Heart right ventricle (tissue), 16 donors: ENCODE measurements at regions not wholly inside any gene's neighbourhood (a gene's known extent, or its start where the extent isn't known, plus 50 kb on each side); places are given as distances from the start of the nearest gene placed in this dataset.

ENCODE experiments used
- ATAC-seq, 8 donors: fragments of 200-7000 bp; cut with Tn5 transposase; one replicate each; pipeline ENCODE4 v1.9.1; 2020; ENCODE audit warnings: mild to moderate bottlenecking in 8 of 8, moderate library complexity in 8 of 8, moderate number of reproducible peaks in 1 of 8
- DNase-seq, 2 donors: peaks; one replicate each; pipeline ENCODE4 v3.0.0-alpha.2; 2020
- H3K27ac ChIP-seq, 10 donors: fragments of 200-600 bp; sonication (generic) in 2 of 10; one replicate each; pipeline versions ENCODE4 v1.5.0 to v1.8.0; 2020 to 2022; ENCODE audit warnings: mild to moderate bottlenecking in 3 of 10
- H3K27me3 ChIP-seq, 7 donors: fragments of 200-600 bp; one replicate each; pipeline ENCODE4 v1.8.0; 2021 to 2022; ENCODE audit warnings: mild to moderate bottlenecking in 2 of 7
- H3K36me3 ChIP-seq, 9 donors: fragments of 200-600 bp; sonication (generic) in 1 of 9; one replicate each; pipeline versions ENCODE4 v1.5.0 to v1.8.0; 2020 to 2022; ENCODE audit warnings: mild to moderate bottlenecking in 2 of 9
- H3K4me1 ChIP-seq, 9 donors: fragments of 200-600 bp; sonication (generic) in 1 of 9; one replicate each; pipeline versions ENCODE4 v1.5.0 to v1.8.0; 2020 to 2022; ENCODE audit warnings: mild to moderate bottlenecking in 4 of 9
- H3K4me3 ChIP-seq, 10 donors: fragments of 200-600 bp; sonication (generic) in 2 of 10; one replicate each; pipeline versions ENCODE4 v1.5.0 to v1.8.0; 2020 to 2022; ENCODE audit warnings: mild to moderate bottlenecking in 7 of 10, moderate library complexity in 2 of 10
- H3K9me3 ChIP-seq, 11 donors: fragments of 200-600 bp in 10 of 11; sonication (generic) in 2 of 11; one replicate each; pipeline versions ENCODE4 v1.5.0 to v1.8.0; 2013 to 2022; ENCODE audit warnings: mild to moderate bottlenecking in 2 of 11, control low read depth in 1 of 11, moderate library complexity in 1 of 11
- CTCF ChIP-seq, 9 donors: fragments of 200-600 bp; sonication (generic) in 2 of 9; IDR thresholded peaks; one replicate each; pipeline versions ENCODE4 v1.5.0 to v1.8.0; 2021 to 2022; ENCODE audit warnings: antibody characterized with exemption in 9 of 9, mild to moderate bottlenecking in 5 of 9, moderate library complexity in 1 of 9
- WGBS, 2 donors: extraction: QIAGEN DNeasy Blood & Tissue Kit; methylation state at CpG; one replicate each; pipeline ENCODE4 v1.1.7; 2013; ENCODE audit warnings: inconsistent platforms in 1 of 2; 5-methylcytosine and 5-hydroxymethylcytosine counted together
- intact Hi-C, 10 donors: fragments of 100-400 bp; cut with DNase I; formaldehyde crosslinking; loops; one replicate each; pipeline versions ENCODE4 v1.11.1 to v1.14.2; 2022
- donor health status: Arrhythmogenic right ventricular cardiomyopathy.
- donor health status: ischemic (EF 13 %, LVEDD 7.1; RV severe dilation, severe dysfunction).
- donor health status: healthy with polysubstance abuse.
- donor health status: DM: no; HTN: yes; CAD: no.
- donor health status: DM: no; HTN: no; CAD: no.
- donor health status: ischemic (EF 25% LVEDD 6.9; RV normal size, moderate dysfunction).
- donor health status: ischemic (EF 25% LVEDD 5.7; RV mildly dilated, moderate dysfunction).
- donor health status: healthy.
- donor health status: DM: yes; HTN: yes; CAD: no.
- donor health status: Ischemic cardiomyopathy.
- donor health status: ischemic (EF 35%, LVEDD 5.7; RV mildly dilated, moderate dysfunction).
- donor health status: nonischemic (EF 11% LVEDD 7.7; RV severe dilation, severe dysfunction).
- donor health status: DM: yes; HTN: yes; CAD: no.
- donor health status: PGD.
- donor health status: ischemic (EF 29% LVEDD 5.4; RV normal size, mild dysfunction).
- donor health status: nonischemic (EF 23%, LVEDD 6.1; RV moderate dilation, normal function).

GRCh38 chr12:92582893-92583292 lies 119.9 kb upstream of the PLEKHG7 start:
- H3K9me3 ChIP-seq = peaks cover 0 to 13% (median 0%) of the 10 kb centered on the region in 11 donors
- no peak for TF ChIP-seq CTCF (IDR thresholded peaks at IDR 0.05)
- no peak for ATAC-seq
- no peak overlapping the region for H3K4me3 ChIP-seq
- H3K36me3 ChIP-seq = no peaks in the 10 kb centered on the region
- no peak for DNase-seq
- 70 to 74% methylated on average over 2 of the region's 2 CpGs for WGBS, 2 donors
- no peak overlapping the region for H3K27ac ChIP-seq
- intact Hi-C loops = loop anchor here in 1 of 10 donors (10.0 kb wide), 1 partner anchor 1018 kb away; no protein-coding TSS in a partner anchor
- H3K27me3 ChIP-seq = no peaks in the 10 kb centered on the region
- H3K4me1 ChIP-seq = no peaks in the 10 kb centered on the region

- DNase-seq = no peak
- H3K9me3 ChIP-seq = peaks cover 0 to 13% (median 0%) of the 10 kb centered on the region in 11 donors
- no peak overlapping the region for H3K27ac ChIP-seq
- H3K4me1 ChIP-seq = no peaks in the 10 kb centered on the region
- ATAC-seq = no peak
- 81 to 91% methylated on average over 4 of the region's 4 CpGs for WGBS, 2 donors
- H3K36me3 ChIP-seq = no peaks in the 10 kb centered on the region
- H3K4me3 ChIP-seq = no peak overlapping the region
- H3K27me3 ChIP-seq = no peaks in the 10 kb centered on the region
- intact Hi-C loops = loop anchor here in 1 of 10 donors (10.0 kb wide), 1 partner anchor 1018 kb away; no protein-coding TSS in a partner anchor
- TF ChIP-seq CTCF (IDR thresholded peaks at IDR 0.05) = no peak
Measured at GRCh38 chr12:92582475-92582874, 120.3 kb upstream of the PLEKHG7 start.

GRCh38 chr12:92581604-92582003 lies 121.2 kb upstream of the PLEKHG7 start:
- H3K4me3 ChIP-seq = no peak overlapping the region
- no peak for DNase-seq
- intact Hi-C loops = loop anchor here in 1 of 10 donors (10.0 kb wide), 1 partner anchor 1017 kb away; no protein-coding TSS in a partner anchor
- no peak for TF ChIP-seq CTCF (IDR thresholded peaks at IDR 0.05)
- H3K27me3 ChIP-seq = no peaks in the 10 kb centered on the region
- H3K36me3 ChIP-seq = no peaks in the 10 kb centered on the region
- WGBS, 2 donors = 68 to 79% methylated on average over 1 of the region's 1 CpG
- peaks cover 0 to 13% (median 0%) of the 10 kb centered on the region in 11 donors for H3K9me3 ChIP-seq
- no peaks in the 10 kb centered on the region for H3K4me1 ChIP-seq
- ATAC-seq = no peak
- no peak overlapping the region for H3K27ac ChIP-seq

- Histone ChIP-seq H3K36me3 (no peaks in the 10 kb centered on the region), H3K27me3 (no peaks in the 10 kb centered on the region), H3K27ac (peak overlapping the region in 1 of 10 donors; percentile 20), H3K9me3 (peaks cover 0 to 3% (median 0%) of the 10 kb centered on the region in 11 donors), H3K4me1 (peaks cover 0 to 24% (median 3%) of the 10 kb centered on the region in 9 donors), H3K4me3 (no peak overlapping the region)
- DNase-seq = no peak
- WGBS, 2 donors = 80 to 88% methylated on average over 6 of the region's 6 CpGs
- no peak for TF ChIP-seq CTCF (IDR thresholded peaks at IDR 0.05)
- peak in 2 of 8 donors; percentile 15 to 21 for ATAC-seq
- intact Hi-C loops = loop anchor here (5.0 to 10.0 kb wide), 14 partner anchors 73 to 1193 kb away; partner anchors contain the start of gene BTG1 (in 5 of the 10)
Measured at GRCh38 chr12:92574911-92575570, 127.7 kb upstream of the PLEKHG7 start.
